Stimulated activated naive CD8-positive, alpha-beta T cell treated with anti-CD3 and anti-CD28 coated beads, Interleukin-15, amount 100 ng/mL, for 72 hours (primary cell): ENCODE measurements at regions not wholly inside any gene's neighbourhood (a gene's known extent, or its start where the extent isn't known, plus 50 kb on each side); places are given as distances from the start of the nearest gene placed in this dataset.

Source experiments
- ATAC-seq: fragments of 150-1000 bp; cut with Tn5 transposase; 2 replicates; pipeline ENCODE4 v1.10.0; 2021; ENCODE audit warnings: mild to moderate bottlenecking, moderate library complexity
- DNase-seq, 2 donors: peaks; one replicate each; pipeline ENCODE4 v3.0.0; 2021 to 2022
- H3K27ac Mint-ChIP-seq, 2 donors: one replicate each; pipeline ENCODE4 v1.8.0; 2022; ENCODE audit warnings: mild to moderate bottlenecking in 2 of 2, mixed read lengths in 2 of 2, moderate library complexity in 2 of 2
- H3K27me3 Mint-ChIP-seq: one replicate; pipeline ENCODE4 v1.8.0; 2022; ENCODE audit warnings: mixed read lengths
- H3K4me1 Mint-ChIP-seq: one replicate; pipeline ENCODE4 v1.8.0; 2022; ENCODE audit warnings: mild to moderate bottlenecking, mixed read lengths
- H3K4me3 Mint-ChIP-seq, 2 donors: one replicate each; pipeline ENCODE4 v1.8.0; 2022; ENCODE audit warnings: mild to moderate bottlenecking in 2 of 2, mixed read lengths in 2 of 2, moderate library complexity in 1 of 2
- H3K9me3 Mint-ChIP-seq, 2 donors: one replicate each; pipeline ENCODE4 v1.8.0; 2022; ENCODE audit warnings: mixed read lengths in 2 of 2

DNA sequence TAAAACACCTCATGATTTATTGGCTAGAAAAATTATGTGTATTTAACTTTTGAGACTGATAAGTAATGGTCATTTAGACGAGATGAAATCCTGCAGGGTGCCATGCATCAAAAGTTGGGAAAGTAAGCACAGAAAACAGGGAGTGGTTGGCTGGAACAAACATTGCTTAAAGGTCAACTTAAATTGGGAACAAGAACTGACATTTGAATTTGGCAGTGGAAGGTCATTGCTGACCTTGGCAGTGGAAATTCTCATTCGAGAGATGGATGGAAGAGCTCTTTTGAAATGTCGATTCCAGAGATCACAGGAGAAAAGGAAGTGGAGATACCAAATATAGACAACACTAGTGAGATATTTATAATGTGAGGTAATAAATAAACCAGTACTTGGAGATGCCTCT, 572.8 kb downstream of the TRAM1L1 start:
- H3K27ac Mint-ChIP-seq = no peak overlapping the region
- peaks cover 8% of the 10 kb centered on the region in 2 donors for H3K9me3 Mint-ChIP-seq
- H3K27me3 Mint-ChIP-seq = no peaks in the 10 kb centered on the region
- DNase-seq (no peak), ATAC-seq (no peak)
- no peaks in the 10 kb centered on the region for H3K4me1 Mint-ChIP-seq
- H3K4me3 Mint-ChIP-seq = no peak overlapping the region

DNA sequence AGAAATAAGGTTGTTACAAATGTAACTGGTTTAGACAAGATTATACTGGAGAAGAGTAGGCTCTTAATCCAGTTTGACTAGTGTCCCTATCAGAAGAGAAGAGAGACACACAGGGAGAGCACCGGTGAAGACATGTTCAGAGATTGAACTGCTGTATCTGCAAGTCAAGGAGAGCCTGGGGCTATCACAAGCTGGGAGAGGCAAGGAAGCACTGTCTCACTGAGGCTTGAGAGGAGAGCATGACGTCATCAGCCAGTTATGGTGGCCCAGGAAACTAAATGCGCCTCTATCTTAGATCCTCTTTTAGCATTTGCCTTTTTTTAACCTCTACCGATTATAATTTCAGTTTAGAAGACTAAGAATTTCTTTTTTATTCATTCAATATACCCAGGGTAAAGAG, 583.4 kb downstream of the TRAM1L1 start:
- Mint-ChIP-seq H3K9me3 (peaks cover 0 to 5% of the 10 kb centered on the region in 2 donors), H3K4me1 (no peaks in the 10 kb centered on the region), H3K27me3 (no peaks in the 10 kb centered on the region), H3K4me3 (no peak overlapping the region), H3K27ac (no peak overlapping the region)
- DNase-seq = no peak
- ATAC-seq = no peak

DNA sequence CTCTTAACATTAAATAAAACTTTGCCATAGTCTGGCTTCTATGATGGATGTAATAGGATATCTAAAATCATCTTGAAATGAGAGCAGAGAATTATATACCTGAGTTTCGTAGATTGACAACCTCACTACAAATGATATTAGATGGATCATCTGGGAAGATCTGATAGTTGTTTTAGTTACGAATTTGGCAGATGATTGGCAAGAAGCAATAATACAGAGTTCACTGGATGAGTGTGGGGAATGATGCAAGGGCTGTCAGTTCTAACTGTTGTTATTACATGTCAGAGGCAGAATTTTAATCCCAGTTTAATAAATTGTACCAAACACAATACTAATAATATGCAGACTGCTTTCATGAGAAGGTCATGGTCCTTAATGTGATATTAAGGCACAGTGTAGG, 585.2 kb downstream of the TRAM1L1 start:
- Mint-ChIP-seq H3K4me1 (no peaks in the 10 kb centered on the region), H3K27me3 (no peaks in the 10 kb centered on the region), H3K4me3 (no peak overlapping the region), H3K27ac (no peak overlapping the region), H3K9me3 (peaks cover 0 to 5% of the 10 kb centered on the region in 2 donors)
- DNase-seq (no peak), ATAC-seq (no peak)

DNA sequence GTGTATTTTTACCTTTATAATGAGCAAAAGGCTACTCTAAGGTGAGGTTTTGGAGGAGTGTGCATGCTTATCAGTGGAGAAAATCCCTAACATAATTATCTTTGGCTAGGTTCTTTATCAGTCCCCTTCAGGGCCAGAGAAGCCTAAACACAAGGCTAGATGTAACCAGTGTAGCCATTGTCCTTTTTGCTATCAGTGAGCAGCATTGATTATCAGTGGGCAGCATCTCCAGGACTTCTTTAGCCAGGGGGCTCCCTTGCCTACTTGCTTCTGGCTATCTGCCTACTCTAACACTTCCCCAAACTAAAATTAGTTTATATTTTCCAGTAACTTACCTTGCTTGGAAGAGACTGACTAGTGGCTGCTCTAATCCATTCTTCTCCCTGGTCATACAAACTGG, 595.6 kb downstream of the TRAM1L1 start:
- no peak for ATAC-seq
- H3K27me3 Mint-ChIP-seq = no peaks in the 10 kb centered on the region
- no peaks in the 10 kb centered on the region for H3K4me1 Mint-ChIP-seq
- no peak for DNase-seq
- peaks cover under 1 to 12% of the 10 kb centered on the region in 2 donors for H3K9me3 Mint-ChIP-seq
- no peak overlapping the region for H3K4me3 Mint-ChIP-seq
- no peak overlapping the region for H3K27ac Mint-ChIP-seq

DNA sequence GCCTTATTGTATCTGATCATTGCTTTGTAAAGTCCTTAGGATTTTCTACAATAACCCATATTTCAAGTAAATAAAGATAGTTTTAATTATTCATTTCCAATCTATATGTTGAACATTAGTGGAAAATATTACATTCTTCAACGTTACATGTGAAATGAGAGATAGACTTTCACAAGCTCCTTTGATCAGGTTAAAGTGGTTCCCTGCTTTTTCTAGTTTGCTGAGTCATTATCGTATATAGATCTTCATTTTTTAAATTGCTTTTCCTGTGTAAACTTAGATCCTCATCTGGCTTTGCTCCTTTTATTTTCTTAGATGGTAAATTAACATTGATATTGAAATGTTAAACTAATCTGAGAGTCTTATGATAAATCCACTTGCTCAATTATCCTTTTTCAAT, 599.0 kb downstream of the TRAM1L1 start:
- no peaks in the 10 kb centered on the region for H3K27me3 Mint-ChIP-seq
- no peaks in the 10 kb centered on the region for H3K4me1 Mint-ChIP-seq
- H3K4me3 Mint-ChIP-seq = no peak overlapping the region
- peaks cover 0 to 7% of the 10 kb centered on the region in 2 donors for H3K9me3 Mint-ChIP-seq
- DNase-seq = no peak
- peak overlapping the region in 1 of 2 donors; percentile 40 for H3K27ac Mint-ChIP-seq
- no peak for ATAC-seq

DNA sequence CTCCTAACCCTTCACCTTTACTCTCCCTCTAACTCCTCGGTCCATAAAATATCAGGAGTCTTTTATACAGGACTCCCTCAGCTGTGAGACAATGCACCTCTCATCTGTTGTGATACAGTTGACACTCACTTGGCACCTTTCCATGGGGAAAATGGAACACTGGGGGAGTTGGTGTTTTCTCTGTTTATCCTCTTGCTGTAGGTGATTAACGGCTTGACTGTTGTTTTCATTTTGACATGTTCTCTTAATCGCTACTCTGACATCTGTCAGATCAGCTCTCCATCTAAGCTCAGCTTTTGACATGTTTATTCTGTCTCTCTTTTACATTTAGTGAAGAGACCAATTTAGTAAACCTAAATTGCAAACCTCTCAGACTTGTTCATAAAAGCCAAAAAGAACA, 604.8 kb downstream of the TRAM1L1 start:
- Mint-ChIP-seq H3K4me1 (no peaks in the 10 kb centered on the region), H3K9me3 (no peaks in the 10 kb centered on the region), H3K27me3 (no peaks in the 10 kb centered on the region), H3K4me3 (no peak overlapping the region), H3K27ac (no peak overlapping the region)
- ATAC-seq (no peak), DNase-seq (no peak)

DNA sequence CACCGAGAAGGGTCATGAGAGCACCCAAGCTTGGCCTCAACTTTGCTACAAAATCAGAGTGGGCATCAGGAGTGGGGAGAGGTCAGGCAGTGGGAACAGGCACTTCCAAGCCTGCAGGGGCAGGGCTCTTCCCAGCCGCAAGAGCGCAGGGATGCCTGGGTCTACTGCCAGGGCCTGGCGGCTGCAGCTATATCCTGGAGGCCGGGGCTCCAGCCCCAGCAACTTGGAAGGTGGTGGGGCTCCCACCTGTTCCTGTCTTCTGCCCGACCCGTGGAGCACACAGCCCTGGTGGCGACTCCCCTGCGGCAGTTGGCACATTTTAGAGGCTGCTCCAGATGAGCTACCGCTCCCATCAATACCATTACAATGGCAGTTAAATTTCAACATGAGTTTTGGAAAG, 607.0 kb downstream of the TRAM1L1 start:
- Mint-ChIP-seq H3K9me3 (peaks cover 0 to under 1% of the 10 kb centered on the region in 2 donors), H3K27ac (no peak overlapping the region), H3K4me3 (no peak overlapping the region), H3K4me1 (no peaks in the 10 kb centered on the region), H3K27me3 (no peaks in the 10 kb centered on the region)
- ATAC-seq (no peak), DNase-seq (no peak)

DNA sequence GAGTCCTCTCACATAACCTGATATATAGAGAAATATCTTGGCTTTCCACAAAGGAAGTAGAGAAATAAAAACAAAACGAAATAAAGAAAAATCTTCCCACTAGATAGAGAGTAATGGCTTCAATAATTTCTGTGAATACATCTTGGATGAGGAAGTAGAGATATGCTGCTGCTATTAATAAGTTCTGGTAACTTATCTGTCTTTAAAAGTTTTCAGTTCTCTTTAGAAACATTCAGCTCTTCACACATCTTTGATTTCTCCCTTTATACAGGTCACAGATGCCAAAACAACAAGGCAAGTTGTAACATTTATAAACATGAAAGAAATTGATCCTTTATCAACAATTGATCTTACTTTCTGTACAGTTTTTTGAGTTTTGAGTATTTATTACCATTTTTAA, 615.8 kb downstream of the TRAM1L1 start:
- DNase-seq (no peak), ATAC-seq (no peak)
- no peak overlapping the region for H3K4me3 Mint-ChIP-seq
- no peaks in the 10 kb centered on the region for H3K4me1 Mint-ChIP-seq
- H3K9me3 Mint-ChIP-seq = peaks cover 0 to 16% of the 10 kb centered on the region in 2 donors
- no peak overlapping the region for H3K27ac Mint-ChIP-seq
- H3K27me3 Mint-ChIP-seq = no peaks in the 10 kb centered on the region

DNA sequence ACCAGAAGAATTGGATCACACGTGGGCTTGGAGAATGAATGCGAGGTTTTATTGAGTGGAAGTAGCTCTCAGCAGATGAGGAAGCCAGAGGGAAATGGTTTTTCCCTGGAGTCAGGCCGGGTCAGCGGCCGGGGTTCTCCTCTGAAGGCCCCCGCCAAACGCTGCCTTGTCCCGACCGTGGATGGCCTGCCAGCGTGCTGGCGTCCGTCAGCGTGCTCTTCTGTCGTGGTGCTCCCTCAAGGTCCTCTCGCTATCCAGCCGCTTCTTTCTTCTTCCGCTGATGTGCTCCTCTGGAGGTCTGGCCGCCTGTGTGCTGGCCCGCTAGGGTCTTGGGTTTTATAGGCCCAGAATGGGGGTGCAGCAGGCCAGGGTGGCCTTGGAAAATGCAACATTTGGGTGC, 632.2 kb downstream of the TRAM1L1 start:
- no peak overlapping the region for H3K4me3 Mint-ChIP-seq
- H3K27ac Mint-ChIP-seq = no peak overlapping the region
- ATAC-seq = no peak
- no peaks in the 10 kb centered on the region for H3K27me3 Mint-ChIP-seq
- H3K4me1 Mint-ChIP-seq = no peaks in the 10 kb centered on the region
- H3K9me3 Mint-ChIP-seq = no peaks in the 10 kb centered on the region
- DNase-seq = no peak

DNA sequence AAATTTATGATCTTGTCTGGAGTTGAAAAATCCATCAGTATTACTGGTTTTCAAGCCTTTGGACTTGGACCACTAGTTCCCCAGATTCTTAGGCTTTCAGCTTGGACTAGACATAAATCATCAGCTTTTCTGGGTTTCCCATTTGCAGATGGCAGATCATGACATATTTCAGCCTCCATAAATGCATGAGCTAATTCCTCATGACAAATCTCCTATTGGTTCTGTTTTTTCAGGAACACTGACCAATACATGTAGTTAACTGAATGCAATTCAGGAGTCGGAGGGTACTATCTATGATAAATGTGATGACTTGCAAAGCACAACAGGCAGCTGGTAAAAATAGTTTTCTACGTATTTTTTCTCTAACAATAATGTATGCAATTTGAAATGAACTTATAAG, 635.6 kb downstream of the TRAM1L1 start:
- Mint-ChIP-seq H3K27ac (peak overlapping the region in 1 of 2 donors; percentile 19), H3K4me3 (no peak overlapping the region), H3K9me3 (no peaks in the 10 kb centered on the region), H3K4me1 (no peaks in the 10 kb centered on the region), H3K27me3 (no peaks in the 10 kb centered on the region)
- no peak for DNase-seq
- no peak for ATAC-seq

DNA sequence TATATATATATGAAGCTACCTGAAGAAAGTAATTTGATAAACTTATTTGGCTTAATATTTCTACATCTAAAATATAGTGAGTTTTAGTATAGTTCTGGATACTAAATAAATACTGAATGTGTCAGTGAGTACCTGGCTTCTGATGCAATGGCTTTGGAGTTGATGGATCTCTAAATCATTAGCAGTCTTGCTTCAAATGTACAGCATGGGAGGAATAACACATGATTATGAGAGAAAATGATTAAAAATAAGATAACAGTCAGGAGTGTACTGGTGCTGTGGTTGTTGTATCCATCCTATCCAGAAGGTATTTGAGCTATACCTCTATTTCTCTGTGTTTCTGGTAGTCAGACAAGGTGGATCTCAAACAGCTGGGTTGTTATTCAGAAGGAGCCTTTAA, 641.3 kb downstream of the TRAM1L1 start:
- H3K27ac Mint-ChIP-seq = no peak overlapping the region
- no peak overlapping the region for H3K4me3 Mint-ChIP-seq
- ATAC-seq = no peak
- H3K4me1 Mint-ChIP-seq = no peaks in the 10 kb centered on the region
- no peaks in the 10 kb centered on the region for H3K9me3 Mint-ChIP-seq
- no peak for DNase-seq
- H3K27me3 Mint-ChIP-seq = no peaks in the 10 kb centered on the region

DNA sequence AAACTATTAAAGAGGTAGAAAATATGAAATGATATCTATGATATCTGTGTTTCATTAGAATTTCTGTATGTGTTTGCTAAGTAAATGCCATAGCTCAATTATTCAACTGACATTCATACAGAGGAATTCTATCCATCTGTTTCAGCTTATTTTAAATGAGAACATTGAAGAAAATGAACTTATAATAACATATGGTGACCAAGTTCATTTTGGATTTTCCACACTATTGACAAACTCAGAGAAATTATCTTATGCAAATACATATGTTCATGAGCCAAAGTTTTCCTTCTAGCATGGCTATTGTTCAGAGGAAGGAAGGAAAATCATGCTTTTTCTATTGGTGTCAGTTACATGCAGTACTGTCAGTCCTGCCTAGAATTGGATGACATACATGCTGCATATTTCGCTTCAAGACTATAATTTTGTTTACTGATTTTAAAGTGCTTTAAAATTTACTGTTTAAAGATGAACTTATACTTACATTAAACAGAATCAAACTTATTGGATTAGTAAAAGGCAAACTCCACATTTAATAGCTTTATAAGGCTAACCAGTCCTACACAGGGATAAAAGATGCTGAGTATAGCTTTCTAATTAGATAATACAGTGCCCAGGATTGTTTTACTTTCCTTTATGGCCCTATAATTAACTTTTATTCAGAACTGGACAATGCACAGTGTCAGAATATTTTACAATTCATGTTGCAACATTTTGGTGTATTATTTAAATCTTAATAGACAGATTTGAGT, 646.2 kb downstream of the TRAM1L1 start:
- H3K27me3 Mint-ChIP-seq = no peaks in the 10 kb centered on the region
- H3K4me1 Mint-ChIP-seq = no peaks in the 10 kb centered on the region
- no peak for ATAC-seq
- H3K4me3 Mint-ChIP-seq = no peak overlapping the region
- H3K9me3 Mint-ChIP-seq = no peaks in the 10 kb centered on the region
- H3K27ac Mint-ChIP-seq = no peak overlapping the region
- DNase-seq = no peak

DNA sequence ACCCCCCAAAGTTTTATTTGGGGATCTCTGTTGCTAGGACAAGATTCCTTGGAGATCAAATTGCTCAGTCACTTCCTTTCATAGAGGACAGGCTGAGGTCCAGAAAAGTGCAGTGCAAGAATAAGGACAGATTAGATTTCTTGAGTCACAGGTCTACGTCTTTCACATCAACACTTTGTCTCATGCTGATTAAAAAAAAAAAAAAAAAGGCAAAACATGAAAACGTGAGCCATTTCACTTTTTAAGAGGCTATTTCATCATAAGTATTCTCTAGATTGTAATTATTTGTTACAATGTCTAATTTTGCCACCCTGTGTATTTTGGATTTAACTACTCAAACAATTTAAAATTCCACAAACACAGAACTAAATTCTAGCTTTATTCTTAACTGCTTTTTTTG, 647.0 kb downstream of the TRAM1L1 start:
- Mint-ChIP-seq H3K9me3 (no peaks in the 10 kb centered on the region), H3K4me3 (no peak overlapping the region), H3K4me1 (no peaks in the 10 kb centered on the region), H3K27ac (no peak overlapping the region), H3K27me3 (no peaks in the 10 kb centered on the region)
- DNase-seq (no peak), ATAC-seq (no peak)

DNA sequence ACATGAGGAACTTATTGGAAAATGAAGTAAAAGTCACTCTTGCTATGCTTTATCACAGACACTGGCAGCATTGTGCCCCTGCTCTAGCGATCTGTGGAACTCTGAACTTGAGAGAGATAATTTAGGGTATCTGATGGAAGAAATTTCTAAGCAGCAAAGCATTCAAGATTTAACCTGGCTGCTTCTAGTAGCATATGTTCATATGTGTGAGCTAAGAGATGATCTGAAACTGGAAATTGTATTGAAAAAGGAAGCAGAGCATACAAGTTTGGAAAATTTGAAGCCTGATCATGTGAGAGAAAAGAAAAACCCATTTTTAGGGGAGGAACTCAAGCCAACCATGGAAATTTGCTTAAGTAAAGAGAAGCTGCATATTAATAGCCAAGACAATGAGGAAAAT, 657.7 kb downstream of the TRAM1L1 start:
- H3K4me3 Mint-ChIP-seq = no peak overlapping the region
- peaks cover 16 to 26% of the 10 kb centered on the region in 2 donors for H3K9me3 Mint-ChIP-seq
- DNase-seq = no peak
- no peaks in the 10 kb centered on the region for H3K27me3 Mint-ChIP-seq
- no peak overlapping the region for H3K27ac Mint-ChIP-seq
- no peaks in the 10 kb centered on the region for H3K4me1 Mint-ChIP-seq
- ATAC-seq = no peak

DNA sequence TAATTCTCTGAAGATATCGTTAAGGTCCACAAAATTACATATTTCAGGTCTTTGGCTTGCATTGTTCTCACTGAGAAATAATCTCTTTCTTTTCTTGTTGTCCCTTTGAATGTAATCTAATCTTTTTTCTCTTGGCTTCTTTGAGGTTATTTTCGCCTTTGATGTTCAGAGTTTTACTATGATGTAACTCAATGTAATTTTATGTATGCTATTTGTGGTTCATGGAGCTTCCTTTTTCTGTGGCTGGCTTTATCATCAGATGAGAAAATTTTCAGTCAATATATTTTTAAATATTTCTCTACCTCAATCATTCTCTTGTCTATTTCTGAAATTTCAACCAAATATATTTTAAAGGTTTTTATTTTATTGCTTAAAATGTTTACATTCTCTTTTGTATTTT, 672.2 kb downstream of the TRAM1L1 start:
- no peak for DNase-seq
- H3K27ac Mint-ChIP-seq = no peak overlapping the region
- H3K9me3 Mint-ChIP-seq = peaks cover 6 to 8% of the 10 kb centered on the region in 2 donors

DNA sequence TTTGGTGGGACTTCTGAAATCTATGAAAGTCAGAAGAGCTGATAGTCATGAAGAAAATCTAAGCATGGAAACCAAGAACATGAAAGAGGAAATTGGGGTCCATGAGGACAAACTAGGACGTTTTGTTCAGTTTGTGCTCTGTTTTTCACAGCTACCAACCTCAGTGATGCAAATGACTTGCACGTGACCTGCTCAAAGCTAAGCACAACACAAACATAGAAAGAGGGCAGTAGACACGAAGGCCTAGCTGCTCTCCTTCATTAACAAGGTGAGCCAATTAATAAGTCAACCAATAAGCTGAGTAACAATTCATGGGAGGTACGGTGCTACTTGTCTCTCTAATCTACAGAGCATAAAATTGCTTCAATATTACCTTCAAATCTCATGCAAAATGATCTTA, 684.1 kb downstream of the TRAM1L1 start:
- H3K27me3 Mint-ChIP-seq = no peaks in the 10 kb centered on the region
- no peaks in the 10 kb centered on the region for H3K9me3 Mint-ChIP-seq
- ATAC-seq = no peak
- no peaks in the 10 kb centered on the region for H3K4me1 Mint-ChIP-seq
- no peak overlapping the region for H3K27ac Mint-ChIP-seq
- H3K4me3 Mint-ChIP-seq = no peak overlapping the region
- DNase-seq = no peak

More for the DNA sequence above, 672.2 kb downstream of the TRAM1L1 start:
- H3K4me1 Mint-ChIP-seq = no peaks in the 10 kb centered on the region
- ATAC-seq = no peak
- H3K4me3 Mint-ChIP-seq = no peak overlapping the region
- H3K27me3 Mint-ChIP-seq = no peaks in the 10 kb centered on the region

DNA sequence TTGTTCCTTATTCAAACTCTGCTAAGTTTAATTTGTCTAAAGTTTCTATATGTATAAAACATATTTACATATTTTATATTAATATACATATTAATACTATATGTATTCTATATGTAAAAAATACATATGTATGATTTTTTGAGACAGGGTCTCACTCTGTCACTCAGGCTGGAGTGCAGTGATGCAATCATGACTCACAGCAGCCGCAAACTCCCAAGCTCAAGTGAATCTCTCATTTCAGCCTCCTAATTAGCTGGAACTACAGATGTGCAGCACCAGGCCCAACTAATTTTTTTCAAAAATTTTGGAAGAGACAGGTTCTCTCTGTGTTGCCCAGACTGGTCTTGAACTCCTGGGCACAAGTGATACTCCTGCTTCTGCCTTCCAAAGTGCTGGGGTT, 684.9 kb downstream of the TRAM1L1 start:
- Mint-ChIP-seq H3K9me3 (no peaks in the 10 kb centered on the region), H3K4me3 (no peak overlapping the region), H3K27ac (no peak overlapping the region), H3K27me3 (no peaks in the 10 kb centered on the region), H3K4me1 (no peaks in the 10 kb centered on the region)
- no peak for DNase-seq
- no peak for ATAC-seq
